ENCODE measurements at regions not wholly inside any gene's neighbourhood (a gene's known extent, or its start where the extent isn't known, plus 50 kb on each side); places are given as distances from the start of the nearest gene placed in this dataset.

- no peak overlapping the region for H3K4me3 ChIP-seq (ENCODE audit: low read depth, low read length)
- TF ChIP-seq CTCF (conservative IDR thresholded peaks at IDR 0.05; ENCODE audit: low read depth, low read length) = no peak
- DNase-seq (ENCODE audit: low read depth) = no peak
Measured at GRCh38 chr12:71300772-71301675, 138.6 kb upstream of the LGR5 start.

GRCh38 chr12:71299541-71300376 lies 139.8 kb upstream of the LGR5 start:
- no peak for TF ChIP-seq CTCF (conservative IDR thresholded peaks at IDR 0.05; ENCODE audit: low read depth, low read length)
- H3K4me3 ChIP-seq (ENCODE audit: low read depth, low read length) = no peak overlapping the region
- peak; percentile 80 for DNase-seq (ENCODE audit: low read depth)

GRCh38 chr12:71297930-71298329 lies 140.1 kb upstream of the TSPAN8 start:
- DNase-seq (ENCODE audit: low read depth) = no peak
- no peak for TF ChIP-seq CTCF (conservative IDR thresholded peaks at IDR 0.05; ENCODE audit: low read depth, low read length)
- no peak overlapping the region for H3K4me3 ChIP-seq (ENCODE audit: low read depth, low read length)

- no peak for DNase-seq (ENCODE audit: low read depth)
- TF ChIP-seq CTCF (conservative IDR thresholded peaks at IDR 0.05; ENCODE audit: low read depth, low read length) = no peak
- no peak overlapping the region for H3K4me3 ChIP-seq (ENCODE audit: low read depth, low read length)
Measured at GRCh38 chr12:71295953-71296352, 138.2 kb upstream of the TSPAN8 start.

- TF ChIP-seq CTCF (conservative IDR thresholded peaks at IDR 0.05; ENCODE audit: low read depth, low read length) = no peak
- no peak for DNase-seq (ENCODE audit: low read depth)
- no peak overlapping the region for H3K4me3 ChIP-seq (ENCODE audit: low read depth, low read length)
Measured at GRCh38 chr12:71291746-71292145, 133.9 kb upstream of the TSPAN8 start.

- no peak overlapping the region for H3K4me3 ChIP-seq (ENCODE audit: low read depth, low read length)
- DNase-seq (ENCODE audit: low read depth) = no peak
- TF ChIP-seq CTCF (conservative IDR thresholded peaks at IDR 0.05; ENCODE audit: low read depth, low read length) = no peak
Measured at GRCh38 chr12:71283883-71284282, 126.1 kb upstream of the TSPAN8 start.
